Neural progenitor cell (in vitro differentiated cells): ENCODE measurements at regions not wholly inside any gene's neighbourhood (a gene's known extent, or its start where the extent isn't known, plus 50 kb on each side); places are given as distances from the start of the nearest gene placed in this dataset.

Experiments used
- EZH2 ChIP-seq: fragments of 200-600 bp; sonication (generic); IDR thresholded peaks from 2 replicates; pipeline ENCODE4 v1.6.1; 2017; ENCODE audit warnings: antibody characterized with exemption, mild to moderate bottlenecking, moderate library complexity
- TF ChIP-seq, protein P1 (sequence below): fragments of 200-600 bp; sonication (generic); IDR thresholded peaks from 2 replicates; pipeline ENCODE4 v1.5.1; 2017; ENCODE audit warnings: antibody characterized with exemption, mild to moderate bottlenecking

DNA sequence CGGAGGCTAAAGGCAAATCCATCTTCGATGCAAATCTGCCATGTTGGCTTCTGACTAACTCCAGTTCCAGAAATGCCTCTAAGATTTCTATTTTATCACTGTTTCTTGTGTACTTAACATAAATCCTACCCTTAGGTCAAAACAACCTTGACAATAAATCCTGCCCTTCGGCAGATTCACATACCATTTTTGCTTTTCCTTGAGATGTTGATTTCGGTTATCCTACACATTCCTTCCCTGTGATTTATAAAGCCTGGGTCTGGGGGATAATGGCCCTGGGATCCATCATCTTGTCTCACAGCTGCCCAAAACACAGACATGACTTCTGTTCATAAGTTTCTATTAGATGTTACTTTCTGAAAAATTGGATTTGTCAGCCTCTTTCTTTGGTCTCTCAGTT, 231.7 kb upstream of the CARD18 start:
- TF ChIP-seq, protein P1, sequence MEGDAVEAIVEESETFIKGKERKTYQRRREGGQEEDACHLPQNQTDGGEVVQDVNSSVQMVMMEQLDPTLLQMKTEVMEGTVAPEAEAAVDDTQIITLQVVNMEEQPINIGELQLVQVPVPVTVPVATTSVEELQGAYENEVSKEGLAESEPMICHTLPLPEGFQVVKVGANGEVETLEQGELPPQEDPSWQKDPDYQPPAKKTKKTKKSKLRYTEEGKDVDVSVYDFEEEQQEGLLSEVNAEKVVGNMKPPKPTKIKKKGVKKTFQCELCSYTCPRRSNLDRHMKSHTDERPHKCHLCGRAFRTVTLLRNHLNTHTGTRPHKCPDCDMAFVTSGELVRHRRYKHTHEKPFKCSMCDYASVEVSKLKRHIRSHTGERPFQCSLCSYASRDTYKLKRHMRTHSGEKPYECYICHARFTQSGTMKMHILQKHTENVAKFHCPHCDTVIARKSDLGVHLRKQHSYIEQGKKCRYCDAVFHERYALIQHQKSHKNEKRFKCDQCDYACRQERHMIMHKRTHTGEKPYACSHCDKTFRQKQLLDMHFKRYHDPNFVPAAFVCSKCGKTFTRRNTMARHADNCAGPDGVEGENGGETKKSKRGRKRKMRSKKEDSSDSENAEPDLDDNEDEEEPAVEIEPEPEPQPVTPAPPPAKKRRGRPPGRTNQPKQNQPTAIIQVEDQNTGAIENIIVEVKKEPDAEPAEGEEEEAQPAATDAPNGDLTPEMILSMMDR = no peak
- TF ChIP-seq EZH2 = no peak
